DOHH2 (cell line): ENCODE measurements at regions not wholly inside any gene's neighbourhood (a gene's known extent, or its start where the extent isn't known, plus 50 kb on each side); places are given as distances from the start of the nearest gene placed in this dataset.

ENCODE experiments used
- H3F3A ChIP-seq: fragments of 200-600 bp; sonication (generic), shearing (Covaris generic); 2 replicates; pipeline ENCODE4 v1.6.0; 2016; ENCODE audit warnings: antibody characterized with exemption, mild to moderate bottlenecking; ENCODE audit not compliant: control insufficient read depth, insufficient read depth
- H3K27ac ChIP-seq: fragments of 200-600 bp; sonication (generic); 2 replicates; pipeline ENCODE4 v1.5.1; 2014; ENCODE audit warnings: low read depth, mild to moderate bottlenecking, low read length, moderate library complexity
- H3K27me3 ChIP-seq: fragments of 200-600 bp; sonication (generic); 2 replicates; pipeline ENCODE4 v1.6.1; 2014; ENCODE audit warnings: mild to moderate bottlenecking, low read length, mixed read lengths; ENCODE audit not compliant: control insufficient read depth
- H3K36me3 ChIP-seq: fragments of 200-600 bp; sonication (generic); 2 replicates; pipeline ENCODE4 v1.6.1; 2014; ENCODE audit warnings: mild to moderate bottlenecking, low read length, moderate library complexity, mixed read lengths; ENCODE audit not compliant: control insufficient read depth
- H3K4me1 ChIP-seq: fragments of 200-600 bp; sonication (generic); 2 replicates; pipeline ENCODE4 v1.6.1; 2014; ENCODE audit warnings: mild to moderate bottlenecking, low read length, mixed read lengths; ENCODE audit not compliant: control insufficient read depth
- H3K4me2 ChIP-seq: fragments of 200-600 bp; sonication (generic); 2 replicates; pipeline ENCODE4 v1.6.0; 2014; ENCODE audit warnings: mild to moderate bottlenecking, low read length, moderate library complexity
- H3K4me3 ChIP-seq: fragments of 200-600 bp; sonication (generic); 2 replicates; pipeline ENCODE4 v1.5.1; 2014; ENCODE audit warnings: mild to moderate bottlenecking, low read length, mixed read lengths
- H3K79me2 ChIP-seq: fragments of 200-600 bp; sonication (generic); 2 replicates; pipeline ENCODE4 v1.6.1; 2014; ENCODE audit warnings: mild to moderate bottlenecking, low read length, mixed read lengths; ENCODE audit not compliant: control insufficient read depth
- H3K9me2 ChIP-seq: fragments of 200-600 bp; sonication (generic); replicated peaks from 2 replicates; pipeline ENCODE4 v1.6.1; 2014; ENCODE audit warnings: mild to moderate bottlenecking, low read length, mixed read lengths; ENCODE audit not compliant: control insufficient read depth
- H3K9me3 ChIP-seq: fragments of 200-600 bp; sonication (generic); 2 replicates; pipeline ENCODE4 v1.6.1; 2014; ENCODE audit warnings: antibody characterized with exemption, low read length, mixed read lengths; ENCODE audit not compliant: control insufficient read depth, insufficient read depth
- H4K20me1 ChIP-seq: fragments of 200-600 bp; sonication (generic); 2 replicates; pipeline ENCODE4 v1.6.0; 2014; ENCODE audit warnings: low read depth, mild to moderate bottlenecking, antibody characterized with exemption, low read length, moderate library complexity; ENCODE audit not compliant: control insufficient read depth, insufficient read depth
- CTCF ChIP-seq: fragments of 200-600 bp; sonication (generic); IDR thresholded peaks from one replicate; pipeline ENCODE4 v1.5.1; 2014; ENCODE audit warnings: antibody characterized with exemption, mild to moderate bottlenecking, low read depth, low read length; ENCODE audit not compliant: poor library complexity, severe bottlenecking
- EZH2phosphoT487 ChIP-seq: fragments of 200-600 bp; sonication (generic); IDR thresholded peaks from 2 replicates; pipeline ENCODE4 v1.6.1; 2017; ENCODE audit warnings: borderline replicate concordance, mild to moderate bottlenecking, antibody characterized with exemption, low read length, moderate library complexity, mixed read lengths

GRCh38 chr6:149134511-149134933, 183.0 kb upstream of the TAB2 start:
- H3K36me3 ChIP-seq: no peaks in the 10 kb centered on the region
- no peak overlapping the region for H3K27ac ChIP-seq
- no peak overlapping the region for H3K4me2 ChIP-seq

GRCh38 chr6:149135809-149136208, 181.7 kb upstream of the TAB2 start:
- H3K4me3 ChIP-seq: no peak overlapping the region
- H3K4me1 ChIP-seq: no peaks in the 10 kb centered on the region
- H3K36me3 ChIP-seq: no peaks in the 10 kb centered on the region
- H3K27ac ChIP-seq: no peak overlapping the region
- no peaks in the 10 kb centered on the region for H3K79me2 ChIP-seq
- H3K4me2 ChIP-seq: no peak overlapping the region
- H3F3A ChIP-seq: no peaks in the 10 kb centered on the region
- no peaks in the 10 kb centered on the region for H3K9me2 ChIP-seq
- H4K20me1 ChIP-seq: no peaks in the 10 kb centered on the region
- no peaks in the 10 kb centered on the region for H3K9me3 ChIP-seq
- TF ChIP-seq CTCF (no peak), EZH2phosphoT487 (no peak)
- peaks cover 16% of the 10 kb centered on the region for H3K27me3 ChIP-seq

More at GRCh38 chr6:149134511-149134933, 183.0 kb upstream of the TAB2 start:
- H3K4me1 ChIP-seq: no peaks in the 10 kb centered on the region
- no peaks in the 10 kb centered on the region for H3K9me3 ChIP-seq
- no peaks in the 10 kb centered on the region for H3K79me2 ChIP-seq
- no peak overlapping the region for H3K4me3 ChIP-seq
- H3F3A ChIP-seq: no peaks in the 10 kb centered on the region
- no peaks in the 10 kb centered on the region for H3K9me2 ChIP-seq
- no peak for TF ChIP-seq EZH2phosphoT487
- no peak for TF ChIP-seq CTCF
- peaks cover 11% of the 10 kb centered on the region for H3K27me3 ChIP-seq
- no peaks in the 10 kb centered on the region for H4K20me1 ChIP-seq

GRCh38 chr6:149136273-149136912, 181.1 kb upstream of the TAB2 start:
- Histone ChIP-seq H3K4me3 (no peak overlapping the region), H3K27ac (no peak overlapping the region), H3K79me2 (no peaks in the 10 kb centered on the region), H4K20me1 (no peaks in the 10 kb centered on the region), H3K9me2 (no peaks in the 10 kb centered on the region), H3K9me3 (no peaks in the 10 kb centered on the region), H3K36me3 (no peaks in the 10 kb centered on the region), H3F3A (no peaks in the 10 kb centered on the region), H3K4me1 (no peaks in the 10 kb centered on the region), H3K4me2 (no peak overlapping the region), H3K27me3 (peaks cover 16% of the 10 kb centered on the region)
- no peak for TF ChIP-seq CTCF
- no peak for TF ChIP-seq EZH2phosphoT487
